RWPE2 (cell line): ENCODE measurements at regions not wholly inside any gene's neighbourhood (a gene's known extent, or its start where the extent isn't known, plus 50 kb on each side); places are given as distances from the start of the nearest gene placed in this dataset.

Source experiments
- ATAC-seq: fragments of 200-7000 bp; cut with Tn5 transposase; 3 replicates; pipeline ENCODE4 v1.9.1; 2021; ENCODE audit warnings: low read depth
- DNase-seq: peaks from one replicate; pipeline ENCODE4 v3.0.0-alpha.2; 2020; ENCODE audit warnings: low spot score
- H3K27ac ChIP-seq: fragments of 450-650 bp; 2 replicates; pipeline ENCODE4 v1.5.1; 2017; ENCODE audit warnings: mild to moderate bottlenecking; ENCODE audit not compliant: poor library complexity, severe bottlenecking
- H3K27me3 ChIP-seq: fragments of 250-450 bp; sonication (Bioruptor Pico); 2 replicates; pipeline ENCODE4 v1.5.1; 2021; ENCODE audit warnings: mild to moderate bottlenecking, moderate library complexity; ENCODE audit not compliant: insufficient read depth, poor library complexity, severe bottlenecking
- H3K36me3 ChIP-seq: fragments of 250-450 bp; sonication (Bioruptor Pico); 2 replicates; pipeline ENCODE4 v1.5.1; 2020; ENCODE audit warnings: low read depth, mild to moderate bottlenecking, moderate library complexity
- H3K4me1 ChIP-seq: fragments of 250-450 bp; sonication (Bioruptor Pico); 2 replicates; pipeline ENCODE4 v1.5.1; 2021; ENCODE audit warnings: mild to moderate bottlenecking, moderate library complexity; ENCODE audit not compliant: insufficient read depth, poor library complexity, severe bottlenecking
- H3K4me3 ChIP-seq: fragments of 250-450 bp; sonication (Bioruptor Pico); 2 replicates; pipeline ENCODE4 v1.5.1; 2021; ENCODE audit warnings: mild to moderate bottlenecking, moderate library complexity; ENCODE audit not compliant: severe bottlenecking
- H3K9me3 ChIP-seq: fragments of 250-450 bp; sonication (Bioruptor Pico); 2 replicates; pipeline ENCODE4 v1.5.1; 2021; ENCODE audit warnings: mild to moderate bottlenecking, moderate library complexity; ENCODE audit not compliant: severe bottlenecking
- CTCF ChIP-seq: fragments of 450-650 bp; IDR thresholded peaks from one replicate; pipeline ENCODE4 v1.5.1; 2017; ENCODE audit warnings: mild to moderate bottlenecking, moderate library complexity; ENCODE audit not compliant: poor library complexity, severe bottlenecking

- H3K4me1 ChIP-seq = no peaks in the 10 kb centered on the region
- no peaks in the 10 kb centered on the region for H3K9me3 ChIP-seq
- H3K27me3 ChIP-seq = no peaks in the 10 kb centered on the region
- TF ChIP-seq CTCF = no peak
- no peak for DNase-seq
- H3K27ac ChIP-seq = no peak overlapping the region
- no peak overlapping the region for H3K4me3 ChIP-seq
- no peak for ATAC-seq
- H3K36me3 ChIP-seq = no peaks in the 10 kb centered on the region
Observed at GRCh38 chr7:21260939-21261338, 166.9 kb upstream of the SP4 start.

GRCh38 chr7:21261627-21262594, 166.0 kb upstream of the SP4 start:
- Histone ChIP-seq H3K4me1 (no peaks in the 10 kb centered on the region), H3K27me3 (no peaks in the 10 kb centered on the region), H3K4me3 (no peak overlapping the region), H3K36me3 (no peaks in the 10 kb centered on the region), H3K9me3 (no peaks in the 10 kb centered on the region), H3K27ac (no peak overlapping the region)
- DNase-seq (no peak), ATAC-seq (peak; percentile 79)
- peak; percentile 80 for TF ChIP-seq CTCF

GRCh38 chr7:21269021-21269420, 158.9 kb upstream of the SP4 start:
- no peaks in the 10 kb centered on the region for H3K27me3 ChIP-seq
- H3K27ac ChIP-seq = no peak overlapping the region
- no peaks in the 10 kb centered on the region for H3K36me3 ChIP-seq
- H3K9me3 ChIP-seq = no peaks in the 10 kb centered on the region
- no peaks in the 10 kb centered on the region for H3K4me1 ChIP-seq
- no peak for TF ChIP-seq CTCF
- no peak overlapping the region for H3K4me3 ChIP-seq
- no peak for DNase-seq
- no peak for ATAC-seq

- no peaks in the 10 kb centered on the region for H3K27me3 ChIP-seq
- no peaks in the 10 kb centered on the region for H3K4me1 ChIP-seq
- no peak for ATAC-seq
- no peaks in the 10 kb centered on the region for H3K9me3 ChIP-seq
- no peak for DNase-seq
- no peak overlapping the region for H3K27ac ChIP-seq
- no peak overlapping the region for H3K4me3 ChIP-seq
- TF ChIP-seq CTCF = no peak
- H3K36me3 ChIP-seq = no peaks in the 10 kb centered on the region
Observed at GRCh38 chr7:21276471-21277035, 151.3 kb upstream of the SP4 start.

GRCh38 chr7:21278944-21279343, 148.9 kb upstream of the SP4 start:
- H3K27ac ChIP-seq = no peak overlapping the region
- ATAC-seq = no peak

More at GRCh38 chr7:21278944-21279343, 148.9 kb upstream of the SP4 start:
- no peak for TF ChIP-seq CTCF
- Histone ChIP-seq H3K9me3 (no peaks in the 10 kb centered on the region), H3K27me3 (no peaks in the 10 kb centered on the region), H3K36me3 (no peaks in the 10 kb centered on the region), H3K4me3 (no peak overlapping the region), H3K4me1 (no peaks in the 10 kb centered on the region)
- DNase-seq = no peak
